Omental fat pad (tissue), 3 donors: ENCODE measurements at regions not wholly inside any gene's neighbourhood (a gene's known extent, or its start where the extent isn't known, plus 50 kb on each side); places are given as distances from the start of the nearest gene placed in this dataset.

Source experiments
- ATAC-seq: fragments of 150-250 bp; one replicate; pipeline ENCODE4 v1.9.1; 2016; ENCODE audit warnings: mild to moderate bottlenecking, moderate library complexity; ENCODE audit not compliant: low FRiP score
- DNase-seq: peaks from one replicate; pipeline ENCODE4 v3.0.0-alpha.2; 2019; ENCODE audit warnings: low spot score
- TF ChIP-seq, protein P1 (sequence below), 3 donors: fragments of 450-650 bp; IDR thresholded peaks; one replicate each; pipeline ENCODE4 v1.5.1; 2016 to 2017; ENCODE audit warnings: antibody characterized with exemption in 3 of 3, mild to moderate bottlenecking in 3 of 3, moderate library complexity in 2 of 3

DNA sequence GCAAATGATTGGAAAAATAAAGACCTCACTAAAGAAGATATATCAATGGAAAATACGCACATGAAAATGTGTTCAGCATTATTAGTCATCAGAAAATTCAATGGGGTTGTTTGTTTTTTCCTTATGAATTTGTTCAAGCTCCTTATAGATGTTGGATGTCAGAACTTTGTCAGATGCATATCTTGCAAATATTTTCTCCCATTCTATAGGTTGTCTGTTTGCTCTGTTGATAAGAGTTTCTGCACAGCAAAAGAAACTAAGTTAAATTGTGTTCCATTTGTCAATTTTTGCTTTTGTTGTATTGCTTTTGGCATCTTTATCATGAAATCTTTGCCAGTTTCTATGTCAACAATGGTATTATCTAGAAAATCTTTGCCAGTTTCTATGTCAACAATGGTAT, 633.9 kb upstream of the CHORDC1 start:
- TF ChIP-seq, protein P1, sequence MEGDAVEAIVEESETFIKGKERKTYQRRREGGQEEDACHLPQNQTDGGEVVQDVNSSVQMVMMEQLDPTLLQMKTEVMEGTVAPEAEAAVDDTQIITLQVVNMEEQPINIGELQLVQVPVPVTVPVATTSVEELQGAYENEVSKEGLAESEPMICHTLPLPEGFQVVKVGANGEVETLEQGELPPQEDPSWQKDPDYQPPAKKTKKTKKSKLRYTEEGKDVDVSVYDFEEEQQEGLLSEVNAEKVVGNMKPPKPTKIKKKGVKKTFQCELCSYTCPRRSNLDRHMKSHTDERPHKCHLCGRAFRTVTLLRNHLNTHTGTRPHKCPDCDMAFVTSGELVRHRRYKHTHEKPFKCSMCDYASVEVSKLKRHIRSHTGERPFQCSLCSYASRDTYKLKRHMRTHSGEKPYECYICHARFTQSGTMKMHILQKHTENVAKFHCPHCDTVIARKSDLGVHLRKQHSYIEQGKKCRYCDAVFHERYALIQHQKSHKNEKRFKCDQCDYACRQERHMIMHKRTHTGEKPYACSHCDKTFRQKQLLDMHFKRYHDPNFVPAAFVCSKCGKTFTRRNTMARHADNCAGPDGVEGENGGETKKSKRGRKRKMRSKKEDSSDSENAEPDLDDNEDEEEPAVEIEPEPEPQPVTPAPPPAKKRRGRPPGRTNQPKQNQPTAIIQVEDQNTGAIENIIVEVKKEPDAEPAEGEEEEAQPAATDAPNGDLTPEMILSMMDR (IDR thresholded peaks at IDR 0.05), result no peak
- no peak for DNase-seq
- no peak for ATAC-seq

DNA sequence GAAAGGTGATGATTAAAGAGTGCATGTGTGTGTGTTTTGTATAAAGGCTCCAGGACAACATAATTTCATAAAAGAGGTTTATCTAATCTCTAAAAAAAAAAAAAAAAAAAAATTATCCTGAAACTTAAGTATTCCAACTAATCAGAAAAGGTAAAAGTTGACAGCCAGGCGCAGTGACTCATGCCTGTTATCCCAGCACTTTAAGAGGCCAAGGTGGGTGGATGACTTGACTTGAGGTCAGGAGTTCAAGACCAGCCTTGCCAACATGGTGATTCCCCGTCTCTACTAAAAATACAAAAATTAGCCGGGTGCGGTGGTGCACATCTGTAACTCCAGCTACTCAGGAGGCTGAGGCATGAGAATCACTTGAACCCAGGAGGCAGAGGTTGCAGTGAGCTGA, 632.7 kb upstream of the CHORDC1 start:
- ATAC-seq, result no peak
- DNase-seq, result no peak
- TF ChIP-seq, protein P1 (IDR thresholded peaks at IDR 0.05), result no peak

DNA sequence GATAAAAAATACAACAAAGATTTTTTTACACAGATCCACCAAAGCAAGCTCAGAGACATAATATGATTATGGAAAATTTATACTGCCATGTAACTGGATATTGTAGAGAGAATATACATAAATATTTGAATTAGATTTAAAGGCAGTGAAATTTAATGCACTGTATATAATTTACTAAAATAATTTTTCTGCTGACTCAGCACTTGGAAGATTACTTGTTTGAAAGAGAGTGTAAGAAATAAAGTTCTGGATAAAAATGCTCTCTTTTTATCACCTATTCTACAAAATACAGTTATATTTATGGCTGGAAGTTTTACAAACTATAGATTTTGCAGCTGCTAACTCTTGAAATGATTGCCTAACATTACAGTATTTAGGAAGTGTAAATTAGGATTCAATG, 628.3 kb upstream of the CHORDC1 start:
- TF ChIP-seq, protein P1 (IDR thresholded peaks at IDR 0.05), result no peak
- no peak for DNase-seq
- no peak for ATAC-seq

DNA sequence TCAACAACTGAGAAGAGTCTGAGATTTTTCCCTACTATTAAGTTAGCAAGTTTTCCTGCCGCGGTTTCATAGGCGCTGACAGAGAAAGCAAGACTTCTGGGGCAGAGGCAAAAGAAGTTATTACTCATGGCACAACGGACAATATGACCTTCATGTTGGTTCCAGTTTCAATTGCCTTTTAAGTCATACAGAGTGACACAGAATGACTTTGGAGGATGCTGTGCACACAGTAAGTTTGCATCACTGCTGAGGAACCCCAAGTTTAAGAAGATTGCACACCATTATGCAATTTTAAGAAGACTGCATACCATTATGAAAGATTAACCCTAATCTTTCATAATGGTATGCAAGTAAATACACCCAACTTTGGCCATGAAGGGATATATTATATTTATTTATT, 626.5 kb upstream of the CHORDC1 start:
- no peak for DNase-seq
- TF ChIP-seq, protein P1 (IDR thresholded peaks at IDR 0.05), result no peak
- ATAC-seq, result no peak

DNA sequence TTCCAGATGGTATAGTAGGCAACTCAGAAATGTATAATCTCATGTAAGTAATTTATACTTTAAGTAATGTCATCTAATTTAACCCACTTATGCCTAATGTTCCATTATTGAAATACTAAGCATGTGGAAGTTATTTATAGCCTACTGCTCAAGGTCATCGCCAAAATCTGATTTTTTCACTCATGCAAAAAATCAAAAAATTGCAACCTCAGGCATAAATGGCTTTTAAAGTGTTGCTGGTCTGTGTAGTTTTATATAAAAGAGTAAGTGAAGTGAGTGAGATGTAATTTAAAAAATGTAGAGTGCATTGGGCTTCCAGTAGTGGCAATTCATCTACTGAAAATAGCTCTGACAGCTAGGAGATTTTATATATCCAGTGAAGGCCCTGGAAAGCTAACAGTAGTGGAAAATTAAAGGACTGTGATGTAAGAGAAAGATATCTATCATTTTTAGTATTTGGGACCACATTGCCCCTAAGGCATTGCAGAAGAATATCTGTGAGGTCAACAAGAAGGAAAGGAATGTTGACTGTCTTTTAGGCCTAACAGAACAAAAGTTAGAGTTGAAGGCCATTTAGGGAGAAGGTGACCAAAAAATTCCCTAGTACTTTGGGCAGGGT, 624.5 kb upstream of the CHORDC1 start:
- DNase-seq (no peak), ATAC-seq (no peak)
- TF ChIP-seq, protein P1 (IDR thresholded peaks at IDR 0.05), result no peak

DNA sequence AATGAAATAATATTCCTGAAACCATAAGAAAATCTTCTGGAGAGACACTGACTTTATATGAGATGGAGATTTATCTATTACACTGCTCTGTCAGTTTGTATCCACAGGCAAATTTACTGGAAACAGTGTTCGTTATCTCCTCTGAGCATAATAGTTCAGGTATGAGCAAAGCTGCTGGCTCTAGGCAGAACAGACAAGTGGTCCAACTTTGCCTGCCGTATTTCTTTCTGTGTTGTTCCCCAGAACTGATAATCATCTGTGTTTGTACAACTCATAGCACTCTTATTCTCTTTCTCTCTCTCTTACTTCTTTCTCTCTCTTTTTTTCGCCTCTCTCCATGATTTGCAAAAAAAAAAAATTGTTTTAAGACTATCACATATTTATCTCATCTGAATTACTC, 623.8 kb upstream of the CHORDC1 start:
- TF ChIP-seq, protein P1 (IDR thresholded peaks at IDR 0.05), result no peak
- ATAC-seq, result no peak
- DNase-seq, result no peak

DNA sequence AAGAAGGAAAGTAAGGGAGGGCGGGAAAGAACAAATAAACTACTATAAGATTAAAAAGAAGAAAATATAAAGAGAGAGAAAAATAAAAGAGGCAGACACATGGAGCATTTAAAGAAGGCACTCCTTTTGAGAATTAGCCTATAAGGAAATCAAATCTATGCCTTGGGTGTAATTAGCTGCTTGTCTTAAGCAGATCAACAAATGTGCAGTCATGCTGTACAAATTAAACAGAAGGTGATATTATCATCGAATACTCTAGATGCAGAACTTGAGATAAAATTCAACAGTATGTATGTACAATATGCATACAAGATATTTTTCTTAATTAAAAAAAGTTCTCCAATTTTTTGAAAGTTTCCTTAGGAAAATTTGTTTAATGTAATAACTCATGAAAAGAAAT, 623.0 kb upstream of the CHORDC1 start:
- ATAC-seq (no peak), DNase-seq (no peak)
- TF ChIP-seq, protein P1 (IDR thresholded peaks at IDR 0.05), result no peak
